ENCODE measurements at regions not wholly inside any gene's neighbourhood (a gene's known extent, or its start where the extent isn't known, plus 50 kb on each side); places are given as distances from the start of the nearest gene placed in this dataset.
"Not testable (repeated sequence)": the region's sequence is repeated elsewhere in the genome, so short reads cannot be mapped to it uniquely, and the experiment has no call there.

DNA sequence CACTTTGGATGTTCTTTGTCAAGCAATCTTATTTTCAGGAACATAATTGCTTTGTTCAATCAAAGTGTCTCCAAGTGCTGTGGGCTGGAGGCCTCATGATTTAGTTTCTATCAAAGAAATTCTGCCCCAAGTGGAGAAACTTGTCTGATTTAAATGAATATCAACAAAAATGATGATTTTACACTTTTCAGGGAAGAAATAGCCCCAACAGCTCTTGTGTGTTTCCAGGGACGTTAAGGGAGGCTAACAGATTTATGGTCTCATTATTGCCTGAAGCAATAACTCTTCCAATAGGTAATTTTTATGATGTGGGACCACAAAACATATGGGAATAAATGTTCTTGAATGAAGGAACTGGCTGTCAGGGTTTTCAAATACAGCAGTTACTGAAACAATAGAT lies 699.1 kb downstream of the FAM181B start:
- intact Hi-C loops (cut with DNase I): no loop called here
- DNase-seq: no peak
- Histone ChIP-seq H3K9me3 (replicated peaks in 1 of 3) (no peaks in the 10 kb centered on the region), H3K4me1 (replicated peaks in 1 of 2) (no peaks in the 10 kb centered on the region), H3K4me3 (no peak overlapping the region), H3K27ac (no peak overlapping the region), H3K27me3 (no peaks in the 10 kb centered on the region), H3K36me3 (replicated peaks in 1 of 2) (no peaks in the 10 kb centered on the region)
- WGBS, 4 donors: 41 to 65% (median 53%) methylated on average over 1 of the region's 1 CpG
- no peak for TF ChIP-seq POLR2A (IDR thresholded peaks at IDR 0.05)
- TF ChIP-seq CTCF (IDR thresholded peaks at IDR 0.05): no peak

DNA sequence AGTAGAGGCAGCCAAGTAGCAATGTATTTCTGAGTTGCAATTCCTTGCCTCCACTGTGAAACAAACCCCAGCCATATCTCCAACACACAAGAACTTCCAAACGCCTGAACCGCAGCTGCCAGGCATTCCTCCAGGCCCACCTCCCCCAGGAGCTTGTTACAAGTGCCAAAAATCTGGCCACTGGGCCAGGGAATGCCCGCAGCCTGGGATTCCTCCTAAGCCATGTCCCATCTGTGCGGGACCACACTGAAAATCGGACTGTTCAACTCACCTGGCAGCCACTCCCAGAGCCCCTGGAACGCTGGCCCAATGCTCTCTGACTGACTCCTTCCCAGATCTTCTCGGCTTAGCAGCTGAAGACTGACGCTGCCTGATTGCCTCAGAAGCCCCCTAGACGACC lies 706.3 kb downstream of the FAM181B start:
- H3K9me3 ChIP-seq (replicated peaks in 1 of 3); H3K27me3 ChIP-seq; H3K36me3 ChIP-seq (replicated peaks in 1 of 2); DNase-seq; H3K4me3 ChIP-seq; intact Hi-C loops (cut with DNase I); H3K27ac ChIP-seq; H3K4me1 ChIP-seq (replicated peaks in 1 of 2): not testable (repeated sequence)
- WGBS, 4 donors: 84 to 95% (median 91%) methylated on average over 7 to 9 of the region's 9 CpGs

GRCh38 chr11:82024760-82025159 lies 708.9 kb downstream of the FAM181B start:
- Histone ChIP-seq H3K4me3 (no peak overlapping the region), H3K27me3 (no peaks in the 10 kb centered on the region), H3K9me3 (replicated peaks in 1 of 3) (no peaks in the 10 kb centered on the region), H3K36me3 (replicated peaks in 1 of 2) (no peaks in the 10 kb centered on the region), H3K4me1 (replicated peaks in 1 of 2) (no peaks in the 10 kb centered on the region), H3K27ac (no peak overlapping the region)
- no peak for DNase-seq
- TF ChIP-seq POLR2A (IDR thresholded peaks at IDR 0.05): no peak
- TF ChIP-seq CTCF (IDR thresholded peaks at IDR 0.05): no peak
- WGBS, 4 donors: 76 to 85% (median 79%) methylated on average over 1 of the region's 1 CpG
- intact Hi-C loops (cut with DNase I): no loop called here

- no peaks in the 10 kb centered on the region for H3K27me3 ChIP-seq
- no peak for TF ChIP-seq CTCF (IDR thresholded peaks at IDR 0.05)
- TF ChIP-seq POLR2A (IDR thresholded peaks at IDR 0.05): no peak
- H3K9me3 ChIP-seq (replicated peaks in 1 of 3): no peaks in the 10 kb centered on the region
- H3K4me3 ChIP-seq: no peak overlapping the region
- no peaks in the 10 kb centered on the region for H3K4me1 ChIP-seq (replicated peaks in 1 of 2)
- no peak for DNase-seq
- no peak overlapping the region for H3K27ac ChIP-seq
- intact Hi-C loops (cut with DNase I): no loop called here
- 63 to 69% (median 66%) methylated on average over 3 of the region's 3 CpGs for WGBS, 4 donors
- H3K36me3 ChIP-seq (replicated peaks in 1 of 2): no peaks in the 10 kb centered on the region
Measured at GRCh38 chr11:82012276-82012675, 721.4 kb downstream of the FAM181B start.

GRCh38 chr11:82009133-82009532 lies 724.5 kb downstream of the FAM181B start:
- no peak overlapping the region for H3K27ac ChIP-seq
- DNase-seq: no peak
- no peaks in the 10 kb centered on the region for H3K27me3 ChIP-seq
- no peaks in the 10 kb centered on the region for H3K4me1 ChIP-seq (replicated peaks in 1 of 2)
- no peaks in the 10 kb centered on the region for H3K36me3 ChIP-seq (replicated peaks in 1 of 2)
- 80 to 88% (median 85%) methylated on average over 2 of the region's 2 CpGs for WGBS, 4 donors
- TF ChIP-seq POLR2A (IDR thresholded peaks at IDR 0.05) (no peak), CTCF (IDR thresholded peaks at IDR 0.05) (no peak)
- H3K9me3 ChIP-seq (replicated peaks in 1 of 3): no peaks in the 10 kb centered on the region
- intact Hi-C loops (cut with DNase I): no loop called here
- H3K4me3 ChIP-seq: no peak overlapping the region

Measured in adrenal gland (tissue), 9 donors.